HEK293 (cell line): ENCODE measurements at regions not wholly inside any gene's neighbourhood (a gene's known extent, or its start where the extent isn't known, plus 50 kb on each side); places are given as distances from the start of the nearest gene placed in this dataset.
A peak's percentile ranks its signal among the peaks of the same experiment; 100 is the strongest.

Experiments
- CTCF ChIA-PET: fragments of 350-600 bp; formaldehyde crosslinking; extraction: SDS; loops from one replicate; lab custom pipeline; 2021; ENCODE audit warnings: antibody characterized with exemption; lab: Yijun Ruan, JAX
- POLR2A ChIA-PET: fragments of 300-600 bp; formaldehyde crosslinking; extraction: SDS; loops from one replicate; lab custom pipeline; 2020; ENCODE audit warnings: antibody characterized with exemption, inconsistent platforms; lab: Yijun Ruan, JAX
- H3K27ac ChIP-seq: fragments of 200-500 bp; sonication (Bioruptor generic); 2 replicates; pipeline ENCODE4 v1.5.1; 2014; ENCODE audit warnings: low read depth, low read length, control low read depth, inconsistent platforms; ENCODE audit errors: extremely low read depth
- H3K36me3 ChIP-seq, 2 experiments: fragments of 200-500 bp in 1 of 2; sonication (Bioruptor generic) in 1 of 2; 1 replicate in 1 of 2; 2 replicates in 1 of 2; pipeline ENCODE4 v1.5.1; 2014 to 2017; ENCODE audit warnings: inconsistent platforms in 2 of 2, low read length in 2 of 2; ENCODE audit not compliant: control insufficient read depth in 2 of 2, insufficient read depth in 1 of 2
- H3K4me1 ChIP-seq: fragments of 200-500 bp; sonication (Bioruptor generic); 2 replicates; pipeline ENCODE4 v1.5.1; 2014; ENCODE audit warnings: mild to moderate bottlenecking, low read length, inconsistent platforms; ENCODE audit not compliant: control insufficient read depth, insufficient read depth
- H3K4me3 ChIP-seq: 2 replicates; pipeline ENCODE4 v1.5.1; 2011; ENCODE audit warnings: low read depth, mild to moderate bottlenecking, control low read depth, low read length, moderate library complexity
- H3K9me3 ChIP-seq: fragments of 200-500 bp; sonication (Bioruptor generic); 2 replicates; pipeline ENCODE4 v1.5.1; 2014; ENCODE audit warnings: low read depth, low read length, inconsistent platforms; ENCODE audit not compliant: control insufficient read depth, insufficient read depth
- EGR2 ChIP-seq: fragments of 450-650 bp; formaldehyde crosslinking; IDR thresholded peaks from 2 replicates; pipeline ENCODE4 v1.5.1; 2016; ENCODE audit warnings: low read depth, missing biosample characterization, missing genetic modification characterization
- FEZF1 ChIP-seq: fragments of 450-650 bp; formaldehyde crosslinking; IDR thresholded peaks from 2 replicates; pipeline ENCODE4 v1.5.1; 2016; ENCODE audit warnings: missing biosample characterization, missing genetic modification characterization
- HOXA7 ChIP-seq: sonication (generic); formaldehyde crosslinking; IDR thresholded peaks from 2 replicates; pipeline ENCODE4 v1.8.1; 2022; ENCODE audit warnings: missing genetic modification reagents, borderline replicate concordance
- HOXC10 ChIP-seq: sonication (generic); formaldehyde crosslinking; IDR thresholded peaks from 2 replicates; pipeline ENCODE4 v1.8.1; 2023; ENCODE audit warnings: mild to moderate bottlenecking, missing genetic modification reagents
- OSR2 ChIP-seq: fragments of 450-650 bp; formaldehyde crosslinking; IDR thresholded peaks from 2 replicates; pipeline ENCODE4 v1.5.1; 2016; ENCODE audit warnings: missing biosample characterization, missing genetic modification characterization
- PBX3 ChIP-seq: sonication (generic); formaldehyde crosslinking; IDR thresholded peaks from 2 replicates; pipeline ENCODE4 v1.8.1; 2022; ENCODE audit warnings: mild to moderate bottlenecking, moderate library complexity, missing genetic modification reagents
- SP2 ChIP-seq: fragments of 450-650 bp; formaldehyde crosslinking; IDR thresholded peaks from 2 replicates; pipeline ENCODE4 v1.5.1; 2016; ENCODE audit warnings: missing biosample characterization, missing genetic modification characterization
- SP7 ChIP-seq: fragments of 450-650 bp; formaldehyde crosslinking; IDR thresholded peaks from 2 replicates; pipeline ENCODE4 v1.5.1; 2016; ENCODE audit warnings: missing biosample characterization, missing genetic modification characterization
- ZBTB17 ChIP-seq: fragments of 450-650 bp; formaldehyde crosslinking; IDR thresholded peaks from 2 replicates; pipeline ENCODE4 v1.5.1; 2016; ENCODE audit warnings: missing biosample characterization, missing genetic modification characterization
- ZBTB8A ChIP-seq: fragments of 450-650 bp; formaldehyde crosslinking; IDR thresholded peaks from 2 replicates; pipeline ENCODE4 v1.5.1; 2016; ENCODE audit warnings: missing biosample characterization, missing genetic modification characterization
- ZFHX2 ChIP-seq: fragments of 450-650 bp; formaldehyde crosslinking; conservative IDR thresholded peaks from 2 replicates; pipeline ENCODE4 v1.5.1; 2016; ENCODE audit warnings: missing biosample characterization, missing genetic modification characterization
- ZIC2 ChIP-seq: fragments of 450-650 bp; formaldehyde crosslinking; IDR thresholded peaks from 2 replicates; pipeline ENCODE4 v1.5.1; 2016; ENCODE audit warnings: missing biosample characterization, missing genetic modification characterization
- ZNF133 ChIP-seq: fragments of 450-650 bp; formaldehyde crosslinking; IDR thresholded peaks from 2 replicates; pipeline ENCODE4 v1.5.1; 2016; ENCODE audit warnings: missing biosample characterization, missing genetic modification characterization
- ZNF184 ChIP-seq: fragments of 450-650 bp; IDR thresholded peaks from 2 replicates; pipeline ENCODE4 v1.5.1; 2018; ENCODE audit warnings: missing biosample characterization, mild to moderate bottlenecking, missing genetic modification characterization
- ZNF391 ChIP-seq: fragments of 450-650 bp; formaldehyde crosslinking; IDR thresholded peaks from 2 replicates; pipeline ENCODE4 v1.5.1; 2016; ENCODE audit warnings: low read depth, missing biosample characterization, missing genetic modification characterization, borderline replicate concordance
- ZNF398 ChIP-seq: fragments of 450-650 bp; formaldehyde crosslinking; IDR thresholded peaks from 2 replicates; pipeline ENCODE4 v1.5.1; 2017; ENCODE audit warnings: missing biosample characterization, missing genetic modification characterization
- ZNF514 ChIP-seq: fragments of 450-650 bp; formaldehyde crosslinking; IDR thresholded peaks from 2 replicates; pipeline ENCODE4 v1.5.1; 2016; ENCODE audit warnings: missing biosample characterization, missing genetic modification characterization
- ZNF560 ChIP-seq: fragments of 450-650 bp; formaldehyde crosslinking; IDR thresholded peaks from 2 replicates; pipeline ENCODE4 v1.5.1; 2017; ENCODE audit warnings: missing biosample characterization, missing genetic modification characterization, borderline replicate concordance
- ZNF660 ChIP-seq: fragments of 450-650 bp; IDR thresholded peaks from 2 replicates; pipeline ENCODE4 v1.5.1; 2018; ENCODE audit warnings: missing biosample characterization, mild to moderate bottlenecking, missing genetic modification characterization
- ZNF785 ChIP-seq: fragments of 450-650 bp; formaldehyde crosslinking; IDR thresholded peaks from 2 replicates; pipeline ENCODE4 v1.5.1; 2016; ENCODE audit warnings: missing biosample characterization, missing genetic modification characterization
- ZNF830 ChIP-seq: fragments of 450-650 bp; IDR thresholded peaks from 2 replicates; pipeline ENCODE4 v1.5.0; 2018; ENCODE audit warnings: missing biosample characterization, missing genetic modification characterization, low read depth, mild to moderate bottlenecking, moderate library complexity
- ZSCAN16 ChIP-seq: fragments of 450-650 bp; formaldehyde crosslinking; IDR thresholded peaks from 2 replicates; pipeline ENCODE4 v1.5.1; 2016; ENCODE audit warnings: missing biosample characterization, missing genetic modification characterization

GRCh38 chr3:72597756-72598195 is 250.5 kb downstream of the SHQ1 start:
- Histone ChIP-seq H3K4me1 (no peaks in the 10 kb centered on the region), H3K27ac (no peak overlapping the region), H3K9me3 (no peaks in the 10 kb centered on the region), H3K4me3 (no peak overlapping the region), H3K36me3 (no peaks in the 10 kb centered on the region)
- ChIA-PET CTCF (interaction anchor here (0.6 kb wide), 4 partner anchors 14 to 482 kb away, joined by 3 to 4 read pairs (median 3); no protein-coding TSS in a partner anchor), POLR2A (no interaction called here)
- TF ChIP-seq ZNF785 (tag by site-specific recombination) = no peak
- peak; percentile 91 for TF ChIP-seq ZFHX2 (tag by site-specific recombination)
- TF ChIP-seq EGR2 (tag by site-specific recombination) = peak; percentile 89
- TF ChIP-seq SP2 (tag by site-specific recombination) = 0 out of 2 replicates have a peak, but pooled peaks have one; percentile 11
- TF ChIP-seq ZNF660 (tag by site-specific recombination) = peak; percentile 68; the same call in 1 of the 2 replicates
- no peak for TF ChIP-seq ZNF560 (tag by site-specific recombination)
- TF ChIP-seq FEZF1 (tag by site-specific recombination) = no peak
- no peak for TF ChIP-seq PBX3 (CRISPR knock-in tag)
- peak; percentile 84 for TF ChIP-seq OSR2 (tag by site-specific recombination)
- TF ChIP-seq ZNF398 (tag by site-specific recombination) = peak; percentile 70
- TF ChIP-seq ZIC2 (tag by site-specific recombination) = 0 out of 2 replicates have a peak, but pooled peaks have one; percentile 13
- peak; percentile 53 for TF ChIP-seq ZBTB17

- Histone ChIP-seq H3K4me1 (no peaks in the 10 kb centered on the region), H3K27ac (no peak overlapping the region), H3K4me3 (no peak overlapping the region), H3K36me3 (no peaks in the 10 kb centered on the region), H3K9me3 (no peaks in the 10 kb centered on the region)
- TF ChIP-seq HOXA7 (CRISPR knock-in tag) (no peak), ZSCAN16 (tag by site-specific recombination) (no peak), SP2 (tag by site-specific recombination) (no peak), HOXC10 (CRISPR knock-in tag) (no peak), ZNF514 (no peak), ZNF391 (tag by site-specific recombination) (no peak), ZNF830 (no peak), ZNF133 (no peak), SP7 (tag by site-specific recombination) (no peak), ZBTB8A (tag by site-specific recombination) (no peak), ZNF184 (tag by site-specific recombination) (no peak)
- POLR2A ChIA-PET = no interaction called here
- CTCF ChIA-PET = interaction anchor here (0.6 kb wide), 1 partner anchor 222 kb away, joined by 3 read pairs; no protein-coding TSS in a partner anchor
Measured at GRCh38 chr3:72597043-72597442, 251.2 kb downstream of the SHQ1 start.
